ENCODE measurements at regions not wholly inside any gene's neighbourhood (a gene's known extent, or its start where the extent isn't known, plus 50 kb on each side); places are given as distances from the start of the nearest gene placed in this dataset.

- TF ChIP-seq CTCF (IDR thresholded peaks at IDR 0.05 in 2 of 3, conservative IDR thresholded peaks at IDR 0.05 in 1 of 3; ENCODE audit: insufficient read depth in 2 of 3, low read depth in 1 of 3, low read length in 3 of 3): no peak
- no peak for TF ChIP-seq FOXA1 (IDR thresholded peaks at IDR 0.05; ENCODE audit: borderline replicate concordance)
- TF ChIP-seq ZNF77 (CRISPR knock-in tag; IDR thresholded peaks at IDR 0.05): no peak
- TF ChIP-seq SPI1 (IDR thresholded peaks at IDR 0.05; ENCODE audit: borderline replicate concordance, low read depth, low read length): no peak
- TF ChIP-seq ZBTB8A (IDR thresholded peaks at IDR 0.05; ENCODE audit: partially characterized antibody): no peak
- no peak for TF ChIP-seq YY1 (IDR thresholded peaks at IDR 0.05; ENCODE audit: borderline replicate concordance in 1 of 3, control insufficient read depth in 1 of 3, extremely low read depth in 1 of 3, insufficient read depth in 3 of 3, insufficient read length in 1 of 3, insufficient replicate concordance in 2 of 3, low read depth in 1 of 3, low read length in 2 of 3)
- no peak for TF ChIP-seq GATA2 (CRISPR knock-in tag; IDR thresholded peaks at IDR 0.05)
- no peak for TF ChIP-seq POLR2G (IDR thresholded peaks at IDR 0.05; ENCODE audit: low read depth, low read length)
Observed at GRCh38 chr1:223033658-223034057, 109.4 kb downstream of the TLR5 start.
